GM12872 (cell line): ENCODE measurements at regions not wholly inside any gene's neighbourhood (a gene's known extent, or its start where the extent isn't known, plus 50 kb on each side); places are given as distances from the start of the nearest gene placed in this dataset.

Experiments
- TF ChIP-seq, protein P1 (sequence below): IDR thresholded peaks from 3 replicates; pipeline ENCODE4 v1.5.1; 2011; ENCODE audit warnings: low read depth, mild to moderate bottlenecking, low read length, moderate library complexity; ENCODE audit not compliant: insufficient read depth

DNA sequence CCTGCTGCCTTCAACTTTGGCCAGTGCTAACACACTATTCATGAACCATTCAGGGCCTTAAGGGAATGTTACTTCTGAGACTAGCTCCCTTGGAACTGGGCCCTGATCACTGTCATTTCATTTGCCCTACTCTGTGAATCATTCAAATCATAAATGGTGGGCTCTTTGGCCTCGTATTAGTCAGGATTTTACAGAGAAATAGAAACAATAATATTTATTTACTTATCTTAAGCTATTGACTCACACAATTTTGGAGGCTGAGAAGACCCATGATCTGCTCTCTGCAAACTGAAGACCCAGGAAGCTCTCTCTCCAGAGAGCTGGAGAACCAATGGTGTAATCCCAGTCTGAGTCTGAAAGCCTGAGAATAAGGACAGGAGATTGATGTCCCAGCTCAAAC lies 398.5 kb downstream of the LRIG3 start:
- TF ChIP-seq, protein P1, sequence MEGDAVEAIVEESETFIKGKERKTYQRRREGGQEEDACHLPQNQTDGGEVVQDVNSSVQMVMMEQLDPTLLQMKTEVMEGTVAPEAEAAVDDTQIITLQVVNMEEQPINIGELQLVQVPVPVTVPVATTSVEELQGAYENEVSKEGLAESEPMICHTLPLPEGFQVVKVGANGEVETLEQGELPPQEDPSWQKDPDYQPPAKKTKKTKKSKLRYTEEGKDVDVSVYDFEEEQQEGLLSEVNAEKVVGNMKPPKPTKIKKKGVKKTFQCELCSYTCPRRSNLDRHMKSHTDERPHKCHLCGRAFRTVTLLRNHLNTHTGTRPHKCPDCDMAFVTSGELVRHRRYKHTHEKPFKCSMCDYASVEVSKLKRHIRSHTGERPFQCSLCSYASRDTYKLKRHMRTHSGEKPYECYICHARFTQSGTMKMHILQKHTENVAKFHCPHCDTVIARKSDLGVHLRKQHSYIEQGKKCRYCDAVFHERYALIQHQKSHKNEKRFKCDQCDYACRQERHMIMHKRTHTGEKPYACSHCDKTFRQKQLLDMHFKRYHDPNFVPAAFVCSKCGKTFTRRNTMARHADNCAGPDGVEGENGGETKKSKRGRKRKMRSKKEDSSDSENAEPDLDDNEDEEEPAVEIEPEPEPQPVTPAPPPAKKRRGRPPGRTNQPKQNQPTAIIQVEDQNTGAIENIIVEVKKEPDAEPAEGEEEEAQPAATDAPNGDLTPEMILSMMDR = no peak

GRCh38 chr12:58523360-58523759 lies 396.9 kb downstream of the LRIG3 start:
- TF ChIP-seq, protein P1 = no peak

DNA sequence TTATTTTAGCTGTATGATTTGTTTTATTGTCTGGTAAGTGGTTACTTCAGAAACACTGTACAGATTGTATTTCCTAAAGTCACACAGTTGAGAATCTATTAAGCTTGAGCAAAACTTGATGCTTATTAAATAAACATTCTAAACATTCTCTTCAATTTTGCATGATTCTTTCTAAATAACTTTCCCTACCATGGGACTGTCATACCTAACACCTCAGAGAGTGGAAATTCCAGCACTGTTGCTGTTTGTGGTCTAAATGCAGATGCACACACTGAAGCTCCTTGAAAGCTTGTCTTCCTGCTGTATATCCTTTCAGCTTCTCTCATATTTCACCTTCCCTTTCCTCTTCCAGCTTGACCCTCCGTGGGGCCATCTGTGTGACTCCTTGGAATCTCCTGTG lies 392.0 kb downstream of the LRIG3 start:
- TF ChIP-seq, protein P1 = no peak

GRCh38 chr12:58529114-58529665 lies 391.1 kb downstream of the LRIG3 start:
- TF ChIP-seq, protein P1 = no peak

DNA sequence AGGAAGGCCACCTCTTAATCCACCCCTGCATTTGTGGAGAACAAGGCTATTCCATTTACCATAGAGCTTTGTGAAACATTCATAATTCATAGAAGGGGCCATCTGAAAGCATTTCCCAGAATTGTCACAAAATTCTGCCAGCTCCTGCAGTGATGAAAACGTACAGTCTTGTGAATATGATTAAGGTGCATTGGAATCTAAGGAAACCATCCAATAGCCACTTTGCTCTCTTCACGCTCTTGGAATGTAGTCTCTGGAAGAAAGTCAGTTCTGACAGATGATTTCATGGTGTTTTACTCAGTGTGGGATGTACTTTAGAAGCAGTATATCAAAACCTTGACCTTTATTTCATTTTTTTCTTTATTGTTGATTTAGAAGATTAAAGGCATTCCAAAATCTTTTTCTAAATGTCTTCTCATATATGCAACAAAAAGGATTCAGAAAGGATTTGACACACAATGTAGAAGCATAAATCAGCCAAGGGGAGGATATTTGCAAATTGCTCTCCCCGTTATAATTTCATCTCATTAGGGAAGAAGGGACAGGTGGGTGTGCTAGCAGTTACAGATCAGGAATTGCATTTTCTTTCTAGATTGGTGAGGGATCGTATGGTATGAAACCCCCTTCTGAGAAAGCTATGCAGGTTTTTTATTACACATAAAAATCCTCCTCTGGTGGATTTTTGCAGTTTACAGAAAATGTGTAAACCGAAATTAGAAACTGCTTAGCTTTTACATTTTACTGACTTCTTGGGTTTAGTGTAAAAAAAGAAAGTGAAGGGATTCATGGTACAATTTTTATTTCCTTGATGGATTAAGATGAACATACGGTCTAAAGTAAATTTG lies 390.2 kb downstream of the LRIG3 start:
- TF ChIP-seq, protein P1 = no peak

DNA sequence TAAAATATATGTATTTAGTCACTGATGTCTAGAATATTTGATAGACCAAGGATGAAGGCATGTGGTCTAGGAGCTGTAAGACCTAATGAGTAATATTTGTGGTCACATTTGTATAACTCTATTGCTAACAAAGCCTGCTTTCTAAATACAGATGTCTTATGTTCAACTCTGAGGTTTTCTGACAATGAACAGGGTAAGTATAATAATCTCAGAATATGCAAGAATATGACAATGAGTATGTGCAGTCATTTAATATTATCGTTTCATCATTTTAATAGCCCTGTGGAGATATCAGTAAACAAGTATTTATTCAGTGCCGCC lies 389.6 kb downstream of the LRIG3 start:
- TF ChIP-seq, protein P1 = no peak

DNA sequence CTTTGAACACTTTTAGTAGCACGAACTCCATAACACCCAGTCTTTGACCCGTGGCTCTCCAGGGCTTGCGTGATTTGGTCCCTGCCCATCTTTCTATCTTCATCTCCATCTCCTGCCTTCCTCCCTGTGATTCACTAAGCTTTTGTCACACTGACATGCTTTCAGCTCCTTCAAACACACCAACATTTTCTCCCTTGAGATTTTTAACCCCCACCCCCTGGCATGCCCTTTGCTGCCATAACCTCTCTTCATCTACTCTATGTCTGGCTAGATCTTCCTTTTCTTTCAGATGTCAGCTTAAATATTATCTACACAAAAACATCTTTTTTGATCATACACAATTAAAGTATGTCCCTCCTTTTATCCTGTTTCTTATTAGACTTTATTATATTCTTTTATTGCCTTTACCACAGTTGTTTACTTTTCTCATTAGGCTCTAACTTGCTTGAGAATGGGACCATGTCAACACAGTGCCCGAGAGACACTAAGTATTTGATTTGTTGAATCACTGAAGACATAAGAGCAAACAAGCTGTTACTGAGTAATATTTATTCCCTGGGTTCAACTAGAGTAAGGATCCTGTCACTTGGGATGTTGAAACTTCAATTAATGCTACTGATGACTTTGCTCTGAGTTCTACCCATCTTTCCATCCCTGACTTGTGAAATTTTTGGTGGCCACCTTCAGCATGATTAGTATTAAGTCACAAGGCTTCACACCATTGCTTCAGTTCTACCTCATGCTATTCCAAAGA lies 387.3 kb downstream of the LRIG3 start:
- TF ChIP-seq, protein P1 = no peak
